ENCODE measurements at regions not wholly inside any gene's neighbourhood (a gene's known extent, or its start where the extent isn't known, plus 50 kb on each side); places are given as distances from the start of the nearest gene placed in this dataset.
"Not testable (repeated sequence)": the region's sequence is repeated elsewhere in the genome, so short reads cannot be mapped to it uniquely, and the experiment has no call there.

- no peak for DNase-seq (ENCODE audit: low read depth, low spot score)
- H3K4me3 ChIP-seq (ENCODE audit: low read length): no peak overlapping the region
- no peaks in the 10 kb centered on the region for H3K4me1 ChIP-seq (ENCODE audit: control insufficient read depth, insufficient read depth, low read length)
- no peaks in the 10 kb centered on the region for H3K36me3 ChIP-seq (ENCODE audit: control insufficient read depth, insufficient read depth, low read length)
- no peak overlapping the region for H3K27ac ChIP-seq (ENCODE audit: low read length)
- no CpG with 5 or more reads among the region's 11 CpGs for whole genome bisulfite sequencing (ENCODE audit: insufficient coverage, insufficient read length)
- H3K27me3 ChIP-seq (ENCODE audit: control insufficient read depth, insufficient read depth, low read length): no peaks in the 10 kb centered on the region; the same call in 1 of the 2 replicates
- no peaks in the 10 kb centered on the region for H3K9me3 ChIP-seq (ENCODE audit: control insufficient read depth, insufficient read depth, low read length)
Measured at GRCh38 chr3:27560484-27561056, 76.4 kb upstream of the SLC4A7 start.

DNA sequence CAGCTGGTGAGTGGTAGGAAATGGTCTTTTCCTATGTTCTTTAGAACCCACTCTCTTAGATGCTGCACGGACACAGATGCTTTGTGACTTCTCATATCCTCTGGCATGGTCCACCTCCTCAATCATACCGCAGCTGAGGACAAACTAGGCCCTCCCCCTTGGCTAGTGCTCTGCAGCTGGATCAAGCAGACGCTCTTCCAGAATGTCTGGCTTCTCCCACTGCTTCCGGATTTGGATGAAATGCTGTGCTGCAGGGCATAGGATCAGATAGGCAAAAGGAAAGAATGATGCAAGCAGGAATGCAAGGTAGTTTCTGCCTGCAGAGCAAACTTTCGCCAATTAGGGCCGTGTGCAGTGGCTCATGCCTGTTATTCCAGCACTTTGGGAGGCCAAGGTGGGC is 75.7 kb upstream of the SLC4A7 start:
- Histone ChIP-seq H3K4me3 (ENCODE audit: low read length) (no peak overlapping the region), H3K9me3 (ENCODE audit: control insufficient read depth, insufficient read depth, low read length) (no peaks in the 10 kb centered on the region), H3K27me3 (ENCODE audit: control insufficient read depth, insufficient read depth, low read length) (no peaks in the 10 kb centered on the region; the same call in 1 of the 2 replicates), H3K27ac (ENCODE audit: low read length) (no peak overlapping the region), H3K36me3 (ENCODE audit: control insufficient read depth, insufficient read depth, low read length) (no peaks in the 10 kb centered on the region), H3K4me1 (ENCODE audit: control insufficient read depth, insufficient read depth, low read length) (no peaks in the 10 kb centered on the region)
- no peak for DNase-seq (ENCODE audit: low read depth, low spot score)
- WGBS (ENCODE audit: insufficient coverage, insufficient read length): no CpG with 5 or more reads among the region's 6 CpGs

DNA sequence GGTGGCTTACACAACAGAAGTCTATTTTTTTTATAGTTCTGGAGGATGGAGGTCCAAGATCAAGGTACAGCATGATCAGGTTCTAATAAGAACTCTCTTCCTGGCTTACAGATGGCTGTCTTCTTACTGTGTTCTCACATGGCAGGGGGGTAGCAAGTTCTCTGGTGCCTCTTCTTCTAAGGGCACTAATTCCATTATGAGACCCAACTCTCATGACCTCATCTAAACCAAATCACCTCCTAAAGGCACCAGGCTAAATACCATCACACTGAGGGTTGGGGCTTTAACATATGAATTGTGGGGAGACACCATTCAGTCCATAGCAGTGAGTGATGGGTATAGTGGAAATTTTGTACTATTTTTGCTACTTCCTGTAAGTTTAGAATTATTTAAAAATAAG is 75.2 kb upstream of the SLC4A7 start:
- no peaks in the 10 kb centered on the region for H3K36me3 ChIP-seq (ENCODE audit: control insufficient read depth, insufficient read depth, low read length)
- H3K4me1 ChIP-seq (ENCODE audit: control insufficient read depth, insufficient read depth, low read length): no peaks in the 10 kb centered on the region
- no peaks in the 10 kb centered on the region for H3K9me3 ChIP-seq (ENCODE audit: control insufficient read depth, insufficient read depth, low read length)
- no peak overlapping the region for H3K27ac ChIP-seq (ENCODE audit: low read length)
- H3K4me3 ChIP-seq (ENCODE audit: low read length): no peak overlapping the region
- no peak for DNase-seq (ENCODE audit: low read depth, low spot score)
- no peaks in the 10 kb centered on the region; the same call in 1 of the 2 replicates for H3K27me3 ChIP-seq (ENCODE audit: control insufficient read depth, insufficient read depth, low read length)

DNA sequence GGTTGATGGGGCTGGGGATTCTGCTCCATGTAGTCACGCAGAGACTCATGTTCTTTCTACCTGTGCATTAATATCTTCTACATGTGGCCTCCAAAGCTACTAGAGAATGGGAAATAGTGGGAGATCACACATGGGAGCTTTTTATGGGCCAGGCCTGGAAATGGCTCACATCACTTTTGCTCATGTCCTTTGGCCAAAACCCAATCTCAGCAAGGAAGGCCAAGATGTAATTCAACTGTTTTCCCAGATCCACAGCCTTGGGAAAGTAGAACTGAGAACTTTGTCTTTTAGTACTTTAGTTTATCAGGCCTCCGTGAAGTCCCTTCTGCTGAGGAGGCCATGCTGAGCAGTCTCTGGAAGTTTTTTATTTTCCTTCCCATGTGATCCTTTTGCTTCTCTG is 73.2 kb upstream of the SLC4A7 start:
- no peaks in the 10 kb centered on the region for H3K36me3 ChIP-seq (ENCODE audit: control insufficient read depth, insufficient read depth, low read length)
- H3K4me3 ChIP-seq (ENCODE audit: low read length): no peak overlapping the region
- WGBS (ENCODE audit: insufficient coverage, insufficient read length): no CpG with 5 or more reads among the region's 2 CpGs
- no peaks in the 10 kb centered on the region for H3K4me1 ChIP-seq (ENCODE audit: control insufficient read depth, insufficient read depth, low read length)
- H3K9me3 ChIP-seq (ENCODE audit: control insufficient read depth, insufficient read depth, low read length): no peaks in the 10 kb centered on the region
- no peaks in the 10 kb centered on the region; the same call in 1 of the 2 replicates for H3K27me3 ChIP-seq (ENCODE audit: control insufficient read depth, insufficient read depth, low read length)
- DNase-seq (ENCODE audit: low read depth, low spot score): no peak
- no peak overlapping the region for H3K27ac ChIP-seq (ENCODE audit: low read length)

- Histone ChIP-seq H3K4me1 (ENCODE audit: control insufficient read depth, insufficient read depth, low read length) (no peaks in the 10 kb centered on the region), H3K27me3 (ENCODE audit: control insufficient read depth, insufficient read depth, low read length) (no peaks in the 10 kb centered on the region; the same call in 1 of the 2 replicates), H3K9me3 (ENCODE audit: control insufficient read depth, insufficient read depth, low read length) (no peaks in the 10 kb centered on the region), H3K4me3 (ENCODE audit: low read length) (no peak overlapping the region), H3K36me3 (ENCODE audit: control insufficient read depth, insufficient read depth, low read length) (no peaks in the 10 kb centered on the region), H3K27ac (ENCODE audit: low read length) (no peak overlapping the region)
- no peak for DNase-seq (ENCODE audit: low read depth, low spot score)
- WGBS (ENCODE audit: insufficient coverage, insufficient read length): no CpG with 5 or more reads among the region's 4 CpGs
Measured at GRCh38 chr3:27556887-27557286, 72.7 kb upstream of the SLC4A7 start.

- Histone ChIP-seq H3K36me3 (ENCODE audit: control insufficient read depth, insufficient read depth, low read length) (no peaks in the 10 kb centered on the region), H3K4me1 (ENCODE audit: control insufficient read depth, insufficient read depth, low read length) (no peaks in the 10 kb centered on the region), H3K9me3 (ENCODE audit: control insufficient read depth, insufficient read depth, low read length) (no peaks in the 10 kb centered on the region; the same call in 1 of the 2 replicates), H3K4me3 (ENCODE audit: low read length) (no peak overlapping the region), H3K27ac (ENCODE audit: low read length) (no peak overlapping the region), H3K27me3 (ENCODE audit: control insufficient read depth, insufficient read depth, low read length) (no peaks in the 10 kb centered on the region; the same call in 1 of the 2 replicates)
- no CpG with 5 or more reads among the region's 2 CpGs for WGBS (ENCODE audit: insufficient coverage, insufficient read length)
- no peak for DNase-seq (ENCODE audit: low read depth, low spot score)
Measured at GRCh38 chr3:27554706-27555105, 70.5 kb upstream of the SLC4A7 start.

DNA sequence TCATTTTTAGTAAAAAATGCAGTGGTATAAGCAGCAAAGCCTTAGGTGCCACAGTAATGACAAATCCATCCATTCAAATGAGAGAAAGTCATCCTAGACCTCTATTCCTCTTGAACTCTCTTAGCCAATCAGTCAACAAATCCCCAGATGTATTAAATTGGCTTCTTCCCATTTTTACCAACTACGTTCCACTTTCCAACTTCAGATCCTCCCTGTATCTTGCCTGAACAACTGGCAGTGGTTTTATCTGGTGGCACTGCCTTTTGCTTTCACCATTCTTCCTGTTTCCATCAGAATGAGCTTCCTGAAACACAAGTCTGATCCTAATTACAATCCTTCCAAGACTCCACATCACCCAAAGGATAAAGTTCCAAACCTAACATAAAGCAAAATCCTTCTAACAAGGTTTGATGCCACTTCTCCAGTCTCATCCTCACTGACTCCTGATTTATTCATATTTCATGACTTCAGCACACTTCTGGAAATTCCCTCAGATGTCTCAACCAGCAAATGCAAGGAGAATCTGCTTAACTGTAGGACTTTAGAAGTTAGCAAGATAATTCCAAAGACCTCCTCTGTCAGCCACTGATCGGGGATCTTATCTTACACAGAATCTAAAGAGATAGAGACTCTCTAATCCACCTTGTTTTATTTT is 69.8 kb upstream of the SLC4A7 start:
- Histone ChIP-seq H3K36me3 (ENCODE audit: control insufficient read depth, insufficient read depth, low read length) (no peaks in the 10 kb centered on the region), H3K27me3 (ENCODE audit: control insufficient read depth, insufficient read depth, low read length) (no peaks in the 10 kb centered on the region; the same call in 1 of the 2 replicates), H3K4me1 (ENCODE audit: control insufficient read depth, insufficient read depth, low read length) (no peaks in the 10 kb centered on the region), H3K9me3 (ENCODE audit: control insufficient read depth, insufficient read depth, low read length) (no peaks in the 10 kb centered on the region; the same call in 1 of the 2 replicates), H3K4me3 (ENCODE audit: low read length) (no peak overlapping the region), H3K27ac (ENCODE audit: low read length) (no peak overlapping the region)
- DNase-seq (ENCODE audit: low read depth, low spot score): no peak
- 100% methylated on average over 1 of the region's 2 CpGs for WGBS (ENCODE audit: insufficient coverage, insufficient read length)

GRCh38 chr3:27552708-27553107 is 68.5 kb upstream of the SLC4A7 start:
- no CpG with 5 or more reads among the region's 5 CpGs for WGBS (ENCODE audit: insufficient coverage, insufficient read length)
- H3K36me3 ChIP-seq (ENCODE audit: control insufficient read depth, insufficient read depth, low read length); H3K27ac ChIP-seq (ENCODE audit: low read length); H3K4me1 ChIP-seq (ENCODE audit: control insufficient read depth, insufficient read depth, low read length); H3K9me3 ChIP-seq (ENCODE audit: control insufficient read depth, insufficient read depth, low read length); H3K4me3 ChIP-seq (ENCODE audit: low read length); DNase-seq (ENCODE audit: low read depth, low spot score); H3K27me3 ChIP-seq (ENCODE audit: control insufficient read depth, insufficient read depth, low read length): not testable (repeated sequence)

DNA sequence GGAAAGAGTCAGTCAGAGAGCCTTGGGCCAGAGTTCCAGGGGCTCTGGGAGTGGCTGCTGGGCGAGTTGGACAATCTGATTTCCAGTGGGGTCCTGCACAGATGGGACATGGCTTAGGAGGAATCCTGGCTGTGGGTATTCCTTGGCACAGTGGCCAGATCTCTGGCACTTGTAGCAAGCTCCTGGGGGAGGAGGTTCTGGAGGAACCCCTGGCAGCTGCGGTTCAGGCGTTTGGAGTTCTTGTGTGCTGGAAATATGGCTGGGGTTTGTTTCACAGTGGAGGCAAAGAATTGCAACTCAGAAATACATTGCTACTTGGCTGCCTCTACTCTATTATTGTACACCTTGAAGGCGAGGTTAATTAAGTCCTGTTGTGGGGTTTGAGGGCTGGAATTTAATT is 67.2 kb upstream of the SLC4A7 start:
- no CpG with 5 or more reads among the region's 4 CpGs for WGBS (ENCODE audit: insufficient coverage, insufficient read length)
- H3K4me3 ChIP-seq (ENCODE audit: low read length); H3K4me1 ChIP-seq (ENCODE audit: control insufficient read depth, insufficient read depth, low read length); DNase-seq (ENCODE audit: low read depth, low spot score); H3K9me3 ChIP-seq (ENCODE audit: control insufficient read depth, insufficient read depth, low read length); H3K36me3 ChIP-seq (ENCODE audit: control insufficient read depth, insufficient read depth, low read length); H3K27ac ChIP-seq (ENCODE audit: low read length); H3K27me3 ChIP-seq (ENCODE audit: control insufficient read depth, insufficient read depth, low read length): not testable (repeated sequence)

DNA sequence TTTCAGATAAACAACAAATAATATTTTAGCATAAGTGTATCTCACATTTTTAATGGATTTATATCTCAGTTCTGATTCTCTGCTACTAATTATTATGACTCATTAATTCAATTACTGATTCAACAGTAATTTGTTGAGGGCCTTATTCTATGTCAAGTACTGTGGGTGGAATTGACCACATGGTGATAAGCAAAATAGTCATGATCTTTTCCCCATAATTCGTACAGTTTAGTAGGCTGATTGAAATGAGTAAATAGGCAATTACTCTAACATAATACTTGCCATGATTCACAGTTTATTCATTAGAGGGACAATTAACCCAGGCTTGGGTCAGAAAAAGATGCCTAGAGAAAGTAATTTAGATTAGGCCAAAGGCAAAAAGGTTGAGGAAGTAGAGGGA is 60.9 kb upstream of the SLC4A7 start:
- Histone ChIP-seq H3K9me3 (ENCODE audit: control insufficient read depth, insufficient read depth, low read length) (no peaks in the 10 kb centered on the region), H3K27me3 (ENCODE audit: control insufficient read depth, insufficient read depth, low read length) (no peaks in the 10 kb centered on the region), H3K4me3 (ENCODE audit: low read length) (no peak overlapping the region), H3K4me1 (ENCODE audit: control insufficient read depth, insufficient read depth, low read length) (no peaks in the 10 kb centered on the region), H3K36me3 (ENCODE audit: control insufficient read depth, insufficient read depth, low read length) (no peaks in the 10 kb centered on the region), H3K27ac (ENCODE audit: low read length) (no peak overlapping the region)
- WGBS (ENCODE audit: insufficient coverage, insufficient read length): no CpG with 5 or more reads among the region's 1 CpG
- no peak for DNase-seq (ENCODE audit: low read depth, low spot score)

DNA sequence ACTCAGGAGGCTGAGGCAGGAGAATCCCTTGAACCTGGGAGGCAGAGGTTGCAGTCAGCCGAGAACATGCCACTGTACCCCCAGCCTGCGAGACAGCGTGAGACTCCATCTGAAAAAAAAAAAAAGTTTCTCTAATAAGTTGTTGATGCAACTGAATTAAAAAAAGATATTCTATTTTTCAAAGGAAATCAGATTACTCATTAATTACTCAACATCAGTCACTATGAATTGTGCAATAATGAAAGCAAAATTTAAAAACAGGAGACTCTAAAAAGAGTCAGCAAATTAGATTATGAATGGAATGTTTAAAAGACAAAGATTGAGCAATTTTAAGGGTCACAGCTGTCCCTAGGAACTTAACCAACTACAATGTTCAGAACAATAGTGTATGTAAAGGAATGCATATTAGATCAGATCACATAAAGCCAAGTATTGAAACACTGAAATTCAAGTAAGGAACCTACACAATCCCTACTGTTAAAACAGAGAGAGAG is 60.2 kb upstream of the SLC4A7 start:
- Histone ChIP-seq H3K27ac (ENCODE audit: low read length) (no peak overlapping the region), H3K4me1 (ENCODE audit: control insufficient read depth, insufficient read depth, low read length) (no peaks in the 10 kb centered on the region), H3K27me3 (ENCODE audit: control insufficient read depth, insufficient read depth, low read length) (no peaks in the 10 kb centered on the region), H3K4me3 (ENCODE audit: low read length) (no peak overlapping the region), H3K9me3 (ENCODE audit: control insufficient read depth, insufficient read depth, low read length) (no peaks in the 10 kb centered on the region), H3K36me3 (ENCODE audit: control insufficient read depth, insufficient read depth, low read length) (no peaks in the 10 kb centered on the region)
- DNase-seq (ENCODE audit: low read depth, low spot score): no peak
- no CpG with 5 or more reads among the region's 3 CpGs for WGBS (ENCODE audit: insufficient coverage, insufficient read length)
